ENCODE measurements at regions not wholly inside any gene's neighbourhood (a gene's known extent, or its start where the extent isn't known, plus 50 kb on each side); places are given as distances from the start of the nearest gene placed in this dataset.

GRCh38 chr6:139519571-139520031 lies 145.2 kb upstream of the CITED2 start:
- TF ChIP-seq CTCF (IDR thresholded peaks at IDR 0.05) (no peak), EZH2 (IDR thresholded peaks at IDR 0.05) (no peak)
